ENCODE measurements at regions not wholly inside any gene's neighbourhood (a gene's known extent, or its start where the extent isn't known, plus 50 kb on each side); places are given as distances from the start of the nearest gene placed in this dataset.
"Not testable (repeated sequence)": the region's sequence is repeated elsewhere in the genome, so short reads cannot be mapped to it uniquely, and the experiment has no call there.

GRCh38 chr3:107911337-107912000, 179.4 kb downstream of the CD47 start:
- in situ Hi-C loops (cut with HindIII; ENCODE audit: low sequenced_read_pairs): no loop called here
- no peak for DNase-seq (ENCODE audit: low read depth, low spot score)
- no peak overlapping the region for H3K4me3 ChIP-seq (ENCODE audit: low read depth, low read length)
- TF ChIP-seq, protein P1, sequence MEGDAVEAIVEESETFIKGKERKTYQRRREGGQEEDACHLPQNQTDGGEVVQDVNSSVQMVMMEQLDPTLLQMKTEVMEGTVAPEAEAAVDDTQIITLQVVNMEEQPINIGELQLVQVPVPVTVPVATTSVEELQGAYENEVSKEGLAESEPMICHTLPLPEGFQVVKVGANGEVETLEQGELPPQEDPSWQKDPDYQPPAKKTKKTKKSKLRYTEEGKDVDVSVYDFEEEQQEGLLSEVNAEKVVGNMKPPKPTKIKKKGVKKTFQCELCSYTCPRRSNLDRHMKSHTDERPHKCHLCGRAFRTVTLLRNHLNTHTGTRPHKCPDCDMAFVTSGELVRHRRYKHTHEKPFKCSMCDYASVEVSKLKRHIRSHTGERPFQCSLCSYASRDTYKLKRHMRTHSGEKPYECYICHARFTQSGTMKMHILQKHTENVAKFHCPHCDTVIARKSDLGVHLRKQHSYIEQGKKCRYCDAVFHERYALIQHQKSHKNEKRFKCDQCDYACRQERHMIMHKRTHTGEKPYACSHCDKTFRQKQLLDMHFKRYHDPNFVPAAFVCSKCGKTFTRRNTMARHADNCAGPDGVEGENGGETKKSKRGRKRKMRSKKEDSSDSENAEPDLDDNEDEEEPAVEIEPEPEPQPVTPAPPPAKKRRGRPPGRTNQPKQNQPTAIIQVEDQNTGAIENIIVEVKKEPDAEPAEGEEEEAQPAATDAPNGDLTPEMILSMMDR (IDR thresholded peaks at IDR 0.05; ENCODE audit: low read depth, low read length): no peak

- in situ Hi-C loops (cut with HindIII; ENCODE audit: low sequenced_read_pairs): no loop called here
- no peak overlapping the region for H3K4me3 ChIP-seq (ENCODE audit: low read depth, low read length)
- DNase-seq (ENCODE audit: low read depth, low spot score): no peak
- TF ChIP-seq, protein P1 (IDR thresholded peaks at IDR 0.05; ENCODE audit: low read depth, low read length): no peak
Measured at GRCh38 chr3:107910713-107911259, 180.0 kb downstream of the CD47 start.

DNA sequence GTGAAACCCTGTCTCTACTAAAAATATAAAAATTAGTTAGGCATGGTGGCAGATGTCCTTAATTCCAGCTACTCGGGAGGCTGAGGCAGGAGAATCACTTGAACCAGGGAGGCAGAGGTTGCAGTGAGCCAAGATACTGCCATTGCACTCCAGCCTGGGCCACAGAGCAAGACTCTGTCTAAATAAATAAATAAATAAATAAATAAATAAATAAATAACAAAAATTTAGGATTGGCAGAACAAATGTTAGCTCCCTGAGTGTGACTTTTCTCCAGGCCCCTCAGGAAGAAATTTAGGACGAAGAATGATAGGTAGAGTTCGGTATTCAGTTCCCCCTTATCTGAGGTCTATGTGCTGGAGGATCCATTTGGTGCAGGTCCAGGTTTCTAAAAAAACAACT, 181.2 kb downstream of the CD47 start:
- H3K4me3 ChIP-seq (ENCODE audit: low read depth, low read length); in situ Hi-C loops (cut with HindIII; ENCODE audit: low sequenced_read_pairs); DNase-seq (ENCODE audit: low read depth, low spot score): not testable (repeated sequence)

DNA sequence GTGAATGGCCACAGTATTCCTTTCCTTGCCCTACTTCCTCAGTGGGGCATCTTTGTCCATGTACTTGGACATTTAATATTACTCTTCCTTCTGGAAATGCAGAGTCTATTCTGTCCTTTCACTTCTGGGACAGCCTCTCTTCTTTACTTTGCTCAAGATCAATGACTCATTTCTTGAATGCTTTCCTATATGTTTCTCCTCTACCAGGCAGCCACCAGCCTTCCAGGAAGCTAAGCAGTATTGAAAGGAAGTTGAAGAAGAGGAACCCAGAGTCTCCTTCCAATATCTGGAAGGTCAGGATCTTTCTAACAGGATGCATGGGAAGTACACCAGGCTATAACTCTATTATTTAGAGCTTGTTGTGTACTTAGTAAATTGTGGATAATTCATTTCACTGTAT, 182.8 kb downstream of the CD47 start:
- TF ChIP-seq, protein P1 (IDR thresholded peaks at IDR 0.05; ENCODE audit: low read depth, low read length): no peak
- no peak for DNase-seq (ENCODE audit: low read depth, low spot score)
- in situ Hi-C loops (cut with HindIII; ENCODE audit: low sequenced_read_pairs): no loop called here
- no peak overlapping the region for H3K4me3 ChIP-seq (ENCODE audit: low read depth, low read length)

- in situ Hi-C loops (cut with HindIII; ENCODE audit: low sequenced_read_pairs): no loop called here
- no peak for DNase-seq (ENCODE audit: low read depth, low spot score)
Measured at GRCh38 chr3:107904536-107905066, 186.2 kb downstream of the CD47 start.

DNA sequence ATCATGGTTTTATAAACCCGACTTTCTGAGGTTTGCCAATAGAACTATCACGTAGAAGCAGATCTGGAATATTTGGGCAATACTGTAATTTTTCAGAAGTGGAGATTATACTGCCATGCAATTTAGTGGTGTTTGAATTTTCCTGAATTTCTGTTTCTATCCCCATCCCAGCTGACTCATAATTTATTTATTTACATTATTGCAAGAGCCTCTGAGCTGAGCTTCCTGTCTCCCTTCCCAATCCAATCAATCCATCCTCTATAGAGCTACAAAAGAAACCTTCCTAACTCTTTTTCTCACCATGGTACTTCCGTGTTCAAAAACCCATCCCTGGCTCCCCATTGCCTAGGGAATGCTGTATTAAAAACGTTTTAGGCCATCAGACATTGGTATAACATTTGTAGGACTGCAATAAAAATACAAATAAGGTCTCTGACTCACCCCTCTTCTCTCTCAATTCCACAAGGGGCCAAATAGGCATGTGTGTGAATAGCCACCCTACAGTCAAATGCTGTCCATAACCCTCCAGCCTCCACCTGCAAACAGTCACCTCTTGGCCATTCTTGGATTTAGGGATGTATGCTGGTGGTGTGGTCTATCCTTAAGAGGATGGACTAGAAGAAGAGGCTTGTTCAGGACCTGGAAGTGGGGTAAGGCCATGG, 190.7 kb downstream of the CD47 start:
- peak; percentile 31 for DNase-seq (ENCODE audit: low read depth, low spot score)
- no peak overlapping the region for H3K4me3 ChIP-seq (ENCODE audit: low read depth, low read length)
- in situ Hi-C loops (cut with HindIII; ENCODE audit: low sequenced_read_pairs): no loop called here
- TF ChIP-seq, protein P1 (IDR thresholded peaks at IDR 0.05; ENCODE audit: low read depth, low read length): no peak

More at GRCh38 chr3:107904536-107905066, 186.2 kb downstream of the CD47 start:
- TF ChIP-seq, protein P1 (IDR thresholded peaks at IDR 0.05; ENCODE audit: low read depth, low read length): no peak
- H3K4me3 ChIP-seq (ENCODE audit: low read depth, low read length): no peak overlapping the region
